Cardiac septum (tissue), 1 donor: ENCODE measurements at regions not wholly inside any gene's neighbourhood (a gene's known extent, or its start where the extent isn't known, plus 50 kb on each side); places are given as distances from the start of the nearest gene placed in this dataset.

ENCODE experiments used
- DNase-seq: peaks from one replicate; pipeline ENCODE4 v3.0.0-alpha.2; 2020; ENCODE audit warnings: low spot score
- intact Hi-C: fragments of 100-400 bp; cut with DNase I; formaldehyde crosslinking; loops from one replicate; pipeline ENCODE4 v1.14.0; 2022
- donor health status: DM: no; HTN: no; CAD: no.

- intact Hi-C loops = no loop called here
Observed at GRCh38 chr13:106810069-106810468, 242.1 kb upstream of the ARGLU1 start.

DNA sequence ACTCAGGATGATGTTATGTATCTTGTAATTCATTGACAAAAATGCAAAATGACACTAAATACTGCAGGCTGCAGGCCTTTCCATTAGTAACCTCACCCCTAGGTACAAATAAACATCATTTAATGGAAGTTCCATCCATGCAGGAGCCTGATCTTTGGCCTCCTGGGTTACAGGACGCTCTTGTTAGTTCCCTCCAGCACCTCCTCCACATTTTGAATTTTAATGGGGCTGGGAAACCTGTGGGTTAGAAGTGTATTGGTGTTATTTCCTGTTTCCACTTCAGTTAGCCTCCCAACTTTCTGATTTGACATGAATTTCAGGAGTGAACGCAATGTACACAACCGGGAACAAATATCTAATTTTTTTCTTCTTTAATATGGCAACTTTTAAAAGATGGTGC, 237.1 kb upstream of the ARGLU1 start:
- intact Hi-C loops = no loop called here
- DNase-seq = no peak

More at GRCh38 chr13:106810069-106810468, 242.1 kb upstream of the ARGLU1 start:
- no peak for DNase-seq

GRCh38 chr13:106802917-106803316, 235.0 kb upstream of the ARGLU1 start:
- DNase-seq = no peak
- intact Hi-C loops = no loop called here

DNA sequence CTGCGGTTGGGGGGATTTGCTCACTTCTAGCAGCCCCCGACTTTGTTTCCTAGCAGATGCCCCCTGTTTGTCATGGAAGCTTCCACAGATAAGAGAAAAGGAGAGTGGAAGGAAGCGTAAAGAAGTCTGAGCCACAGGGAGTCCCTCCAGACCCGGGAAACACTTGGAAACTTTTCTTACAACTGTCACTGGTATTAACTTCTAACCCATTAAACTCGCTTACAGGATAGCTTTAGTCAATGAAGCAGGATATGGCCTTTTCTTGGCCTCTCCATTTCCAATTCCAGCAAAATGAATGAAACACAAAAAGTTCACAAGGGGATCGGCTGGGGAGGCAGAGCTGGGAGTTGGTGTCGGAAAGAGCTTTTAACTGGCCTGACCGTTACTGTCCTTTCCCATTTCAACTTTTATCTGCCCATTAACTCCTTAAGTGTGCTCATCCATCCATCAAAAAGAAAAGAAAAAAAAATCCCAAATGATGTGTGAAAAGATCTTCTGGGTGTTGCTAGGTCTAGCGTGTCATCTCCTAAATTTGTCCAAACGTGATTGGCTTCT, 231.9 kb upstream of the ARGLU1 start:
- intact Hi-C loops = no loop called here
- no peak for DNase-seq

GRCh38 chr13:106797081-106797640, 229.2 kb upstream of the ARGLU1 start:
- intact Hi-C loops = no loop called here

DNA sequence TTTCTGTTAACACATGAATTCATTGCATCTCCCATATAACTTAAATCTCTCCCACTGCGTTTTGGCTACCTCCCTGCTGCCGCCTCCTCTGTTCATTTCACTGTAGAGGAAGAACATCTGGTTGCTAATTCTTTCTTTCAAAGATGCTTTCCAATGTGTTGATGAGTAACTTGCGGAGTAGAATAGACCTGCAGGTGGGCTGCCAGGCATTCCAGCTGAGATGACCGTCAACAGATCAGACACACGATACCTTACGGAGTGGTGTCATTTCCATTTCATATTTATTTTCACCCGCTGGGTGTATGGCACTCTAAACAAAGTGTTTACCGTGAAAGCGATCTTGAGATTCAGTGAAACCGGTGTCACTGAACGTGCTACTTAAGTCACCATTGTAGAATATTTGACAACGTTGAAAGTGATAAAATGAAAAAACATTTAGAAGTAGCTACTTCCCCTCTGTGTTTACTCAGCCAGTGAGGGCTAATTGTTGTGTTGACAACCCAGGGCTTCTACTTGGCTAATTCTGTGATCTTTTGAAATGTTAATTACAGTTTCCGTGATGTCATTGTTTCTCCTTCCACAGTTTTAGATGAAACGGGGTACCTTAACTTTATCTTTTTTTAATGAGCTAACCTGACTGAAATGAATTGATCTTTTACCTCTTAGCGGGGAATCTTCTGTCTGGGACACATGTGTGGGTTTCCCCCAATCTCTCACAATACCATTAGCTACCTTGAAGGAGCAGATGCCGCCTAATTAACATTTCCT, 228.5 kb upstream of the ARGLU1 start:
- intact Hi-C loops = no loop called here
- DNase-seq = no peak

More at GRCh38 chr13:106797081-106797640, 229.2 kb upstream of the ARGLU1 start:
- no peak for DNase-seq

GRCh38 chr13:106795847-106796246, 227.9 kb upstream of the ARGLU1 start:
- intact Hi-C loops = no loop called here
- no peak for DNase-seq

GRCh38 chr13:106794117-106794516, 226.2 kb upstream of the ARGLU1 start:
- DNase-seq = no peak
- intact Hi-C loops = no loop called here

DNA sequence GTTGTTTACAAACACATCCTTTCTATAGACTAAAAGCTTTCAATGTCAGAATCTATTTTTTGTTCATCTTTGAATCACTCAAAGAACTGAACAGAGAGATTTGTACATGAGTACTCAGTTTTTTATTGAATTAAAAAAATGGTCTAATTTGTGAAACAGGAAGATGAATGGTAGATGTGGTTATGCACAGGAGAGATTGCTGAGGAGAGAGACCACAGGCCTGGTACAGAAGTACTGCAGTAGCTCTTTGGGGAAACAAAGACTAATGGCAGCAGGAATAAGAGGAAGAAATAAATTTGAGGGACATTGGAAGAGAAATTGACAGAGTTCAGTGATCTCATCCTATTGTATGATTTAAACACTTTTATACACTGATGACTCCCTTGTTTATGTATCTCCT, 222.0 kb upstream of the ARGLU1 start:
- DNase-seq = no peak
- intact Hi-C loops = no loop called here

GRCh38 chr13:106786006-106786563, 218.1 kb upstream of the ARGLU1 start:
- DNase-seq = no peak
- intact Hi-C loops = no loop called here

GRCh38 chr13:106774621-106775020, 206.7 kb upstream of the ARGLU1 start:
- intact Hi-C loops = no loop called here
- no peak for DNase-seq

DNA sequence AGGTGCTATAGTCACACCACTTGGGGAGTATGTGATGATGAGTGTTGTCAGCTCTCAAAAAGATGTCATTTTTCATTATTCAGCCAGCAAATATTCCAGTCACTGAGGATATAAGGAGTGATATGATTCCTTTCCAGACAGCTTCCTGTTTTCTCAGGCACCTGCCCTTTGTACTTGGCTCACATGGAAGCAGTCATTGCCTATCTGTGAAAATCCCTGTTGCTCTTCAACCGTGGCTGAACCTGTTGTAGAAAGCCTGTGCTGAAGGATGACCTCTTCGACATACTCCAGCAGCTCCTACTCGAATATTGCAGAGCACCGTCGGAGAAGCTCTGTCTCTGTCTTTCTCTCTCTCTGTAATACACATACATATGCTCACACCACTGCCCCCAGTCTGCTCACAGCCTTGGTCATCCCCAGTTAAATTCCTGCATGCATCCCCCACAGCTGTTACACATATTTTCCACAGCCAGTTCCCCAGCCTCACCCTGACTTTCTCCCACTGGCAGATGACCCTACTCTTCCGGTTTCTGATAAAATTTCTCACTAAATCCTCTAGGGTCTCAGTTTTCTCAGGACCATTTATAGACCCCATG, 204.2 kb upstream of the ARGLU1 start:
- intact Hi-C loops = no loop called here
- DNase-seq = no peak

- DNase-seq = no peak
- intact Hi-C loops = no loop called here
Observed at GRCh38 chr13:106768991-106769390, 201.1 kb upstream of the ARGLU1 start.

GRCh38 chr13:106762708-106763107, 194.8 kb upstream of the ARGLU1 start:
- no peak for DNase-seq
- intact Hi-C loops = no loop called here

DNA sequence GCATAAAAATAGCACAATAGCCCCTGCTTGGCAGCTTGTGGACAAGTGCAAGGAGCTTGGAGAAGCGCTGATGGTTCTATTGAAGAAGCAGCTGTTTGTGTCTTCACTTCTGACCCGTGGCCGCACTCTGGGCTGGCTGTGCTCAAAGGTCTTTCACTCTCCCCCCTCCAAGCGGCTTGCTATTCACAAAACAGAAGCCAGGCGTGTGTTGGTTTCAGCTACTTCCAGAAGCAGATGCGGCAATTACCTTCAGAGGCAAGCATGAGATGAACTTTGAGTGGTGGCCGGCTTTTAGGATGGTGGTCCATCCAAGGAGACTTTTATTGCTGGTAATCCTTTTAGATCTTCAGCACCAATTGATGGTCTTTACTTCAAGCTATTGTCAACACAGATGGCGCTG, 188.5 kb upstream of the ARGLU1 start:
- intact Hi-C loops = loop anchor here (5.0 kb wide), 1 partner anchor 161 kb away; no protein-coding TSS in a partner anchor
- DNase-seq = no peak

GRCh38 chr13:106755542-106755941, 187.6 kb upstream of the ARGLU1 start:
- intact Hi-C loops = loop anchor here (5.0 kb wide), 1 partner anchor 162 kb away; no protein-coding TSS in a partner anchor

GRCh38 chr13:106753251-106753650, 185.3 kb upstream of the ARGLU1 start:
- no peak for DNase-seq
- intact Hi-C loops = no loop called here

More at GRCh38 chr13:106755542-106755941, 187.6 kb upstream of the ARGLU1 start:
- no peak for DNase-seq

DNA sequence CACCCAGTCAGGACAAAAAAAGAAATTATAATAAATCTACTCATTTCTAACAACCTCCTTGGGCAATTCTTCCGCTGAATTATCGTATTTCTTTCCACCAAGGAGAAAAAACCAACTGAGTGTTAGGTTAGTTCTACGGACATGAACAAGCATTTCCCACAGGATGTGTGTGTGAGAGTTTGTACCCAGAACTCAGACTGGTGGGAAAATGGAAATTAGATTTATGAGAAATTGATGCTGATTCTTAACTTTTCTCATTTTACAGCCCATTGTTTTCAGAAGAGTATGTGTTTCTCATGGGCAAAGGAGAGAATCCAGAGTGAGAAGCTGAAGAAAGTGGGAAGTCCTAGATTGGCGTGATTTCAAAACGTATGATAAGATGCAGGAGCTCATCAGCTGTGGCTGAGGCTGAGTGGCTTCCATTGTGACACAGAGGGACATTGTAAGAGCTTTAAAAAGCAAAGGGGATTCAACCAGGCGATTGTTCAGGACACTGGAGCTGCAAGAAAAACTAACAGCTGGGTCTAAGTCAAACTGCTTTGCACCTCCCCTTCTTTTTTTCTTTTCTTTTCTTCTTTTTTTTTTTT, 184.7 kb upstream of the ARGLU1 start:
- intact Hi-C loops = no loop called here
- no peak for DNase-seq

- no peak for DNase-seq
- intact Hi-C loops = no loop called here
Observed at GRCh38 chr13:106748785-106749184, 180.8 kb upstream of the ARGLU1 start.

DNA sequence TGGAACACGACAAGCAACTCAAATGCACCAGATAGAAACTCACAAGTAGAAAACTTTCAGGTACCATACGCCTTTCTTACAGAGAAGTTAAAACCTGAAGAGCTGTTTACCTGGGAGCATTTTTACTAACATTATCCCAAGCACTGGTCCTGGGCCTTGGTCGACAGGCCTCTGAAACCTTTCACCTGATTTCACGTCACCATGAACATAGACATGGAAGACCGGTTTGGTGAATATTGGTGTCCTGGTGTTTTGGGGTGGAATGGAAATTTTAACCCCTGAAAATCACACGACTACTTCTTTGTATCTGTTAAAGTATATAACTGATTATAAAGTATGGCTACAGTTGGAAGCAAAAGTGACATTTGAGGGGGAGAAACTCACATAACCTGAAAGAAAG, 176.6 kb upstream of the ARGLU1 start:
- DNase-seq = no peak

More for the DNA sequence above, 176.6 kb upstream of the ARGLU1 start:
- intact Hi-C loops = no loop called here
